ENCODE measurements at regions not wholly inside any gene's neighbourhood (a gene's known extent, or its start where the extent isn't known, plus 50 kb on each side); places are given as distances from the start of the nearest gene placed in this dataset.

DNA sequence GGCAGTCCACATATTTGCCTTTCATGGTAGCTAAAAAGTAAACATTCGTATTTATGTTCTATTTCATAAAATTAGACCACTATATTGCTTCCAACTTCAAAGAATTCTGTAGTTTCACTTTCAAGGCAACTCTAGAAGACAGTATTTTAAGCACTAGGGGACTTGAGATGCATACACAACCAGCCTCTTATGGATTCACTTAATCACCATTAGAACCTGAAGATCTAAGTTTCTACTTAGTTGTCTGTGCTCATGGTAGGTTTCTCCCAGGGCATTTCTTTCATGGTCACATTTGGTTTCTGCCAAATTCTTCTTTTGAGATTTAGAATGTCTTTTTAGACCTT is 209.9 kb upstream of the HCCS start:
- TF ChIP-seq, protein P1, sequence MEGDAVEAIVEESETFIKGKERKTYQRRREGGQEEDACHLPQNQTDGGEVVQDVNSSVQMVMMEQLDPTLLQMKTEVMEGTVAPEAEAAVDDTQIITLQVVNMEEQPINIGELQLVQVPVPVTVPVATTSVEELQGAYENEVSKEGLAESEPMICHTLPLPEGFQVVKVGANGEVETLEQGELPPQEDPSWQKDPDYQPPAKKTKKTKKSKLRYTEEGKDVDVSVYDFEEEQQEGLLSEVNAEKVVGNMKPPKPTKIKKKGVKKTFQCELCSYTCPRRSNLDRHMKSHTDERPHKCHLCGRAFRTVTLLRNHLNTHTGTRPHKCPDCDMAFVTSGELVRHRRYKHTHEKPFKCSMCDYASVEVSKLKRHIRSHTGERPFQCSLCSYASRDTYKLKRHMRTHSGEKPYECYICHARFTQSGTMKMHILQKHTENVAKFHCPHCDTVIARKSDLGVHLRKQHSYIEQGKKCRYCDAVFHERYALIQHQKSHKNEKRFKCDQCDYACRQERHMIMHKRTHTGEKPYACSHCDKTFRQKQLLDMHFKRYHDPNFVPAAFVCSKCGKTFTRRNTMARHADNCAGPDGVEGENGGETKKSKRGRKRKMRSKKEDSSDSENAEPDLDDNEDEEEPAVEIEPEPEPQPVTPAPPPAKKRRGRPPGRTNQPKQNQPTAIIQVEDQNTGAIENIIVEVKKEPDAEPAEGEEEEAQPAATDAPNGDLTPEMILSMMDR (IDR thresholded peaks at IDR 0.05): no peak
- no peak for TF ChIP-seq POLR2A (IDR thresholded peaks at IDR 0.05)
